PC-9 (cell line): ENCODE measurements at regions not wholly inside any gene's neighbourhood (a gene's known extent, or its start where the extent isn't known, plus 50 kb on each side); places are given as distances from the start of the nearest gene placed in this dataset.

Experiments used
- BruUV-seq: library from RNA; stranded (reverse); fragments of 400-500 nt; replicated peaks from 2 replicates; lab custom pipeline; 2021; lab: Mats Ljungman, UMichigan
- CTCF ChIA-PET: fragments of 300-600 bp; sonication (Branson Sonifier 250); formaldehyde crosslinking; loops from one replicate; lab custom pipeline; 2022; ENCODE audit warnings: antibody characterized with exemption; lab: Charles Lee
- POLR2A ChIA-PET: fragments of 300-600 bp; sonication (Branson Sonifier 250); formaldehyde crosslinking; loops from one replicate; lab custom pipeline; 2022; ENCODE audit warnings: antibody characterized with exemption; ENCODE audit not compliant: unreplicated experiment; lab: Charles Lee
- DNase-seq, 2 experiments: peaks; one replicate each; pipeline versions ENCODE4 v3.0.0 to v3.0.0-alpha.2; 2015 to 2022; ENCODE audit warnings: mixed read lengths in 1 of 2
- H2AFZ ChIP-seq: fragments of 200-600 bp; sonication (generic); 2 replicates; pipeline ENCODE4 v1.8.1; 2017; ENCODE audit warnings: antibody characterized with exemption
- H3F3A ChIP-seq: fragments of 200-600 bp; sonication (generic); 2 replicates; pipeline ENCODE4 v1.8.1; 2017; ENCODE audit warnings: antibody characterized with exemption, mild to moderate bottlenecking, low read depth; ENCODE audit not compliant: insufficient read depth
- H3K27ac ChIP-seq: fragments of 200-600 bp; sonication (generic); 2 replicates; pipeline ENCODE4 v1.6.1; 2016; ENCODE audit warnings: mixed run types
- H3K27me3 ChIP-seq: fragments of 200-600 bp; sonication (generic); 2 replicates; pipeline ENCODE4 v1.6.1; 2016; ENCODE audit warnings: low read depth, mixed run types; ENCODE audit not compliant: insufficient read depth
- H3K36me3 ChIP-seq: fragments of 200-600 bp; sonication (generic); 2 replicates; pipeline ENCODE4 v1.6.1; 2016; ENCODE audit warnings: low read depth, mixed run types
- H3K4me1 ChIP-seq: fragments of 200-600 bp; sonication (generic); replicated peaks from 2 replicates; pipeline ENCODE4 v1.6.1; 2016; ENCODE audit warnings: mixed run types; ENCODE audit not compliant: insufficient read depth
- H3K4me2 ChIP-seq: fragments of 200-600 bp; sonication (generic); 2 replicates; pipeline ENCODE4 v1.6.1; 2017; ENCODE audit warnings: mixed run types
- H3K4me3 ChIP-seq: fragments of 200-600 bp; sonication (generic); 2 replicates; pipeline ENCODE4 v1.6.1; 2016; ENCODE audit warnings: mixed run types
- H3K79me2 ChIP-seq: fragments of 200-600 bp; sonication (generic); 2 replicates; pipeline ENCODE4 v1.6.1; 2017; ENCODE audit warnings: low read depth, mixed run types
- H3K9me2 ChIP-seq: fragments of 200-600 bp; sonication (generic); 2 replicates; pipeline ENCODE4 v1.8.1; 2017; ENCODE audit warnings: mild to moderate bottlenecking; ENCODE audit not compliant: insufficient read depth
- H3K9me3 ChIP-seq: fragments of 200-600 bp; sonication (generic); 2 replicates; pipeline ENCODE4 v1.8.1; 2016; ENCODE audit warnings: low read depth; ENCODE audit not compliant: insufficient read depth
- H4K20me1 ChIP-seq: fragments of 200-600 bp; sonication (generic); 2 replicates; pipeline ENCODE4 v1.8.1; 2017; ENCODE audit not compliant: insufficient read depth
- CTCF ChIP-seq: fragments of 200-600 bp; sonication (generic); conservative IDR thresholded peaks from 2 replicates; pipeline ENCODE4 v1.6.1; 2017; ENCODE audit warnings: mixed run types, antibody characterized with exemption, mild to moderate bottlenecking, moderate library complexity
- EZH2 ChIP-seq: fragments of 200-600 bp; sonication (generic); IDR thresholded peaks from 2 replicates; pipeline ENCODE4 v1.8.0; 2017; ENCODE audit warnings: antibody characterized with exemption, low read depth
- intact Hi-C: fragments of 100-400 bp; cut with micrococcal nuclease; formaldehyde crosslinking; loops from one replicate; pipeline ENCODE4 v1.10.0; 2022; ENCODE audit not compliant: unreplicated experiment

- intact Hi-C loops = no loop called here
These were observed 363.6 kb downstream of the RFPL4B start for GRCh38 chr6:112710710-112711109.

GRCh38 chr6:112713402-112713801, 366.3 kb downstream of the RFPL4B start:
- no TSS peak for BruUV-seq
- no peak overlapping the region for H2AFZ ChIP-seq
- POLR2A ChIA-PET = no interaction called here

More at GRCh38 chr6:112710710-112711109, 363.6 kb downstream of the RFPL4B start:
- ChIA-PET POLR2A (no interaction called here), CTCF (no interaction called here)
- no peaks in the 10 kb centered on the region for H3K27me3 ChIP-seq
- no peak overlapping the region for H3K27ac ChIP-seq
- H3K4me3 ChIP-seq = no peak overlapping the region
- H3K9me2 ChIP-seq = no peaks in the 10 kb centered on the region
- no peaks in the 10 kb centered on the region for H3K36me3 ChIP-seq
- no peaks in the 10 kb centered on the region for H3K79me2 ChIP-seq
- DNase-seq = no peak
- BruUV-seq = no TSS peak
- 0 out of 2 replicates have a peak overlapping the region, but pooled peaks have one; percentile 0 for H2AFZ ChIP-seq
- H4K20me1 ChIP-seq = no peaks in the 10 kb centered on the region
- H3K4me2 ChIP-seq = no peak overlapping the region
- H3F3A ChIP-seq = no peaks in the 10 kb centered on the region
- H3K4me1 ChIP-seq = no peaks in the 10 kb centered on the region
- TF ChIP-seq CTCF (no peak), EZH2 (no peak)
- no peaks in the 10 kb centered on the region for H3K9me3 ChIP-seq

GRCh38 chr6:112717401-112717800, 370.3 kb downstream of the RFPL4B start:
- Histone ChIP-seq H3K4me3 (no peak overlapping the region), H3K4me1 (no peaks in the 10 kb centered on the region), H2AFZ (no peak overlapping the region), H3K27ac (no peak overlapping the region), H3K79me2 (no peaks in the 10 kb centered on the region), H3K36me3 (no peaks in the 10 kb centered on the region), H3K9me3 (0 out of 2 replicates have a peak, but pooled peaks cover under 1% of the 10 kb centered on the region), H3K27me3 (no peaks in the 10 kb centered on the region), H4K20me1 (no peaks in the 10 kb centered on the region), H3K4me2 (no peak overlapping the region), H3K9me2 (0 out of 2 replicates have a peak, but pooled peaks cover 7% of the 10 kb centered on the region), H3F3A (no peaks in the 10 kb centered on the region)
- POLR2A ChIA-PET = no interaction called here
- BruUV-seq = no TSS peak
- no peak for DNase-seq
- CTCF ChIA-PET = no interaction called here
- no peak for TF ChIP-seq CTCF
- no peak for TF ChIP-seq EZH2
- intact Hi-C loops = no loop called here

More at GRCh38 chr6:112713402-112713801, 366.3 kb downstream of the RFPL4B start:
- CTCF ChIA-PET = no interaction called here
- H3F3A ChIP-seq = no peaks in the 10 kb centered on the region
- no peak overlapping the region for H3K4me2 ChIP-seq
- H4K20me1 ChIP-seq = no peaks in the 10 kb centered on the region
- TF ChIP-seq EZH2 = no peak
- no peak for TF ChIP-seq CTCF
- intact Hi-C loops = no loop called here
- H3K79me2 ChIP-seq = no peaks in the 10 kb centered on the region
- H3K27me3 ChIP-seq = no peaks in the 10 kb centered on the region
- no peaks in the 10 kb centered on the region for H3K36me3 ChIP-seq
- H3K9me3 ChIP-seq = no peaks in the 10 kb centered on the region
- H3K4me3 ChIP-seq = no peak overlapping the region
- DNase-seq = no peak
- H3K27ac ChIP-seq = no peak overlapping the region
- no peaks in the 10 kb centered on the region for H3K4me1 ChIP-seq
- 0 out of 2 replicates have a peak, but pooled peaks cover 7% of the 10 kb centered on the region for H3K9me2 ChIP-seq
